ENCODE measurements at regions not wholly inside any gene's neighbourhood (a gene's known extent, or its start where the extent isn't known, plus 50 kb on each side); places are given as distances from the start of the nearest gene placed in this dataset.

- TF ChIP-seq CTCF (IDR thresholded peaks at IDR 0.05) (no peak), ZFX (IDR thresholded peaks at IDR 0.05; ENCODE audit: borderline replicate concordance) (no peak)
Measured at GRCh38 chr1:87743256-87743655, 414.6 kb downstream of the LMO4 start.
